OCI-LY7 (cell line): ENCODE measurements at regions not wholly inside any gene's neighbourhood (a gene's known extent, or its start where the extent isn't known, plus 50 kb on each side); places are given as distances from the start of the nearest gene placed in this dataset.

Source experiments
- BruUV-seq: library from RNA; stranded (reverse); fragments of 400-500 nt; replicated peaks from 2 replicates; lab custom pipeline; 2021; lab: Mats Ljungman, UMichigan
- CTCF ChIA-PET: fragments of 300-600 bp; sonication (Branson Sonifier 250); formaldehyde crosslinking; loops from one replicate; lab custom pipeline; 2022; ENCODE audit warnings: antibody characterized with exemption; ENCODE audit not compliant: unreplicated experiment; lab: Charles Lee
- POLR2A ChIA-PET: fragments of 300-600 bp; sonication (Branson Sonifier 250); formaldehyde crosslinking; loops from one replicate; lab custom pipeline; 2022; ENCODE audit warnings: antibody characterized with exemption; lab: Charles Lee
- DNase-seq: peaks from one replicate; pipeline ENCODE4 v3.0.0-alpha.2; 2015; ENCODE audit warnings: low spot score
- H2AFZ ChIP-seq: fragments of 200-600 bp; sonication (generic), shearing (Covaris generic); 2 replicates; pipeline ENCODE4 v1.6.1; 2014; ENCODE audit warnings: mild to moderate bottlenecking, antibody characterized with exemption, low read length, moderate library complexity
- H3K27ac ChIP-seq: fragments of 200-600 bp; sonication (generic); 2 replicates; pipeline ENCODE4 v1.5.1; 2014; ENCODE audit warnings: mixed run types, low read depth, mild to moderate bottlenecking, moderate library complexity, low read length, inconsistent platforms; ENCODE audit not compliant: poor library complexity, severe bottlenecking
- H3K36me3 ChIP-seq: fragments of 200-600 bp; sonication (generic); 2 replicates; pipeline ENCODE4 v1.6.1; 2014; ENCODE audit warnings: mild to moderate bottlenecking, antibody characterized with exemption, low read length, moderate library complexity, mixed read lengths; ENCODE audit not compliant: insufficient read depth
- H3K4me1 ChIP-seq: fragments of 200-600 bp; sonication (generic); 2 replicates; pipeline ENCODE4 v1.5.1; 2014; ENCODE audit warnings: mild to moderate bottlenecking, low read length; ENCODE audit not compliant: insufficient read depth, poor library complexity, severe bottlenecking
- H3K4me2 ChIP-seq: fragments of 200-600 bp; sonication (generic); 2 replicates; pipeline ENCODE4 v1.6.1; 2014; ENCODE audit warnings: mild to moderate bottlenecking, low read length
- H3K4me3 ChIP-seq: fragments of 200-600 bp; sonication (generic); 2 replicates; pipeline ENCODE4 v1.5.1; 2014; ENCODE audit warnings: mild to moderate bottlenecking, low read depth, low read length; ENCODE audit not compliant: poor library complexity, severe bottlenecking
- H3K79me2 ChIP-seq: fragments of 200-600 bp; sonication (generic); 2 replicates; pipeline ENCODE4 v1.6.1; 2016; ENCODE audit warnings: low read depth, mild to moderate bottlenecking, low read length, moderate library complexity, mixed read lengths; ENCODE audit not compliant: insufficient read depth
- H3K9me2 ChIP-seq: fragments of 200-600 bp; sonication (generic); 2 replicates; pipeline ENCODE4 v1.6.1; 2016; ENCODE audit warnings: mild to moderate bottlenecking, low read length, mixed read lengths; ENCODE audit not compliant: insufficient read depth
- H3K9me3 ChIP-seq: fragments of 200-600 bp; sonication (generic); 2 replicates; pipeline ENCODE4 v1.6.1; 2014; ENCODE audit warnings: mild to moderate bottlenecking, mixed run types, low read length, mixed read lengths
- H4K20me1 ChIP-seq: fragments of 200-600 bp; sonication (generic); 2 replicates; pipeline ENCODE4 v1.6.1; 2014; ENCODE audit warnings: mild to moderate bottlenecking, antibody characterized with exemption, low read length, moderate library complexity, mixed read lengths; ENCODE audit not compliant: insufficient read depth
- CTCF ChIP-seq: fragments of 200-600 bp; sonication (generic); conservative IDR thresholded peaks from 2 replicates; pipeline ENCODE4 v1.5.1; 2014; ENCODE audit warnings: mild to moderate bottlenecking, antibody characterized with exemption, low read length, moderate library complexity, mixed read lengths
- EZH2phosphoT487 ChIP-seq: fragments of 200-600 bp; sonication (generic); IDR thresholded peaks from 2 replicates; pipeline ENCODE4 v1.6.1; 2018; ENCODE audit warnings: low read depth, borderline replicate concordance, mild to moderate bottlenecking, mixed run types, antibody characterized with exemption, low read length, moderate library complexity, mixed read lengths
- intact Hi-C: fragments of 100-400 bp; cut with micrococcal nuclease; formaldehyde crosslinking; loops from one replicate; pipeline ENCODE4 v1.10.0; 2022; ENCODE audit not compliant: unreplicated experiment

- H4K20me1 ChIP-seq: no peaks in the 10 kb centered on the region
- CTCF ChIA-PET: no interaction called here
- intact Hi-C loops: no loop called here
- no peak overlapping the region for H3K4me3 ChIP-seq
- H3K4me1 ChIP-seq: no peaks in the 10 kb centered on the region
- DNase-seq: no peak
- H3K79me2 ChIP-seq: no peaks in the 10 kb centered on the region
- no peaks in the 10 kb centered on the region for H3K9me2 ChIP-seq
- POLR2A ChIA-PET: interaction anchor here (0.7 kb wide), 1 partner anchor 10 kb away, joined by 5 read pairs; no protein-coding TSS in a partner anchor
- H3K36me3 ChIP-seq: no peaks in the 10 kb centered on the region
- BruUV-seq: no TSS peak
- no peak for TF ChIP-seq CTCF
- TF ChIP-seq EZH2phosphoT487: no peak
- no peak overlapping the region for H3K4me2 ChIP-seq
- H2AFZ ChIP-seq: no peak overlapping the region
- no peaks in the 10 kb centered on the region for H3K9me3 ChIP-seq
- H3K27ac ChIP-seq: no peak overlapping the region
These were observed 308.7 kb downstream of the SAMD5 start for GRCh38 chr6:147817042-147817689.

GRCh38 chr6:147820520-147820919 lies 312.0 kb downstream of the SAMD5 start:
- Histone ChIP-seq H3K4me1 (no peaks in the 10 kb centered on the region), H3K4me2 (no peak overlapping the region), H3K9me3 (no peaks in the 10 kb centered on the region), H2AFZ (no peak overlapping the region), H3K36me3 (no peaks in the 10 kb centered on the region), H4K20me1 (no peaks in the 10 kb centered on the region), H3K9me2 (no peaks in the 10 kb centered on the region), H3K4me3 (no peak overlapping the region), H3K27ac (no peak overlapping the region), H3K79me2 (no peaks in the 10 kb centered on the region)
- ChIA-PET POLR2A (no interaction called here), CTCF (no interaction called here)
- intact Hi-C loops: no loop called here
- DNase-seq: no peak
- no peak for TF ChIP-seq EZH2phosphoT487
- TF ChIP-seq CTCF: no peak
- BruUV-seq: no TSS peak

- Histone ChIP-seq H4K20me1 (no peaks in the 10 kb centered on the region), H3K79me2 (no peaks in the 10 kb centered on the region), H3K4me1 (no peaks in the 10 kb centered on the region), H3K9me3 (no peaks in the 10 kb centered on the region), H3K27ac (no peak overlapping the region), H3K4me2 (no peak overlapping the region), H3K36me3 (no peaks in the 10 kb centered on the region), H2AFZ (no peak overlapping the region), H3K9me2 (no peaks in the 10 kb centered on the region), H3K4me3 (no peak overlapping the region)
- TF ChIP-seq CTCF (no peak), EZH2phosphoT487 (no peak)
- intact Hi-C loops: no loop called here
- no TSS peak for BruUV-seq
- ChIA-PET POLR2A (no interaction called here), CTCF (no interaction called here)
- DNase-seq: no peak
These were observed 312.9 kb downstream of the SAMD5 start for GRCh38 chr6:147821295-147821897.
